Astrocyte of the spinal cord (primary cell): ENCODE measurements at regions not wholly inside any gene's neighbourhood (a gene's known extent, or its start where the extent isn't known, plus 50 kb on each side); places are given as distances from the start of the nearest gene placed in this dataset.

Experiments used
- DNase-seq: peaks from one replicate; pipeline ENCODE4 v3.0.0; 2011; ENCODE audit warnings: low read depth, low spot score
- H3K4me3 ChIP-seq: 2 replicates; pipeline ENCODE4 v1.5.1; 2011; ENCODE audit warnings: low read depth, mild to moderate bottlenecking, low read length, moderate library complexity
- CTCF ChIP-seq: IDR thresholded peaks from 2 replicates; pipeline ENCODE4 v1.5.1; 2012; ENCODE audit warnings: low read depth, mild to moderate bottlenecking, low read length, inconsistent platforms
- in situ Hi-C: cut with HindIII; loops from 2 replicates; pipeline ENCODE4 v1.10.0; 2017; ENCODE audit warnings: low sequenced_read_pairs

- H3K4me3 ChIP-seq: no peak overlapping the region
- in situ Hi-C loops: no loop called here
- no peak for DNase-seq
Observed at GRCh38 chr5:138661291-138661960, 86.2 kb upstream of the HSPA9 start.

GRCh38 chr5:138660051-138660572, 84.9 kb upstream of the HSPA9 start:
- no peak overlapping the region for H3K4me3 ChIP-seq
- in situ Hi-C loops: no loop called here
- DNase-seq: no peak
- TF ChIP-seq CTCF: no peak

More at GRCh38 chr5:138661291-138661960, 86.2 kb upstream of the HSPA9 start:
- TF ChIP-seq CTCF: no peak

- TF ChIP-seq CTCF: no peak
- DNase-seq: no peak
- in situ Hi-C loops: no loop called here
- H3K4me3 ChIP-seq: no peak overlapping the region
Observed at GRCh38 chr5:138659561-138659960, 84.4 kb upstream of the HSPA9 start.

GRCh38 chr5:138659121-138659520, 83.9 kb upstream of the HSPA9 start:
- no peak for DNase-seq
- no peak overlapping the region for H3K4me3 ChIP-seq
- no peak for TF ChIP-seq CTCF
- in situ Hi-C loops: no loop called here

GRCh38 chr5:138658676-138659075, 83.5 kb upstream of the HSPA9 start:
- DNase-seq: no peak
- in situ Hi-C loops: no loop called here
- no peak overlapping the region for H3K4me3 ChIP-seq
- no peak for TF ChIP-seq CTCF

GRCh38 chr5:138657360-138657759, 82.2 kb upstream of the HSPA9 start:
- in situ Hi-C loops: no loop called here
- TF ChIP-seq CTCF: no peak
- no peak for DNase-seq
- no peak overlapping the region for H3K4me3 ChIP-seq
